Activated naive CD4-positive, alpha-beta T cell treated with anti-CD3 and anti-CD28 coated beads, Interleukin-2, amount 50 U/mL, for 72 hours (primary cell): ENCODE measurements at regions not wholly inside any gene's neighbourhood (a gene's known extent, or its start where the extent isn't known, plus 50 kb on each side); places are given as distances from the start of the nearest gene placed in this dataset.

Experiments
- ATAC-seq, 2 donors: fragments of 150-1000 bp; cut with Tn5 transposase; 2 replicates each; pipeline ENCODE4 v1.10.0; 2021; ENCODE audit warnings: mild to moderate bottlenecking in 2 of 2, moderate library complexity in 2 of 2
- DNase-seq, 2 donors: peaks; one replicate each; pipeline ENCODE4 v3.0.0; 2021 to 2022; ENCODE audit warnings: low spot score in 2 of 2
- H3K27ac Mint-ChIP-seq, 2 donors: one replicate each; pipeline ENCODE4 v1.8.0; 2022; ENCODE audit warnings: mild to moderate bottlenecking in 2 of 2, mixed read lengths in 2 of 2
- H3K36me3 Mint-ChIP-seq, 2 donors: one replicate each; pipeline ENCODE4 v1.8.0; 2022; ENCODE audit warnings: mixed read lengths in 2 of 2
- H3K9me3 Mint-ChIP-seq, 2 donors: one replicate each; pipeline ENCODE4 v1.8.0; 2022; ENCODE audit warnings: mixed read lengths in 2 of 2

- Mint-ChIP-seq H3K36me3 (no peaks in the 10 kb centered on the region), H3K27ac (no peak overlapping the region), H3K9me3 (peaks cover 17 to 18% of the 10 kb centered on the region in 2 donors)
- ATAC-seq (no peak), DNase-seq (no peak)
These were observed 947.5 kb downstream of the BRINP3 start for GRCh38 chr1:189530162-189530561.

GRCh38 chr1:189538271-189538670 lies 939.4 kb downstream of the BRINP3 start:
- H3K27ac Mint-ChIP-seq, result no peak overlapping the region
- ATAC-seq (no peak), DNase-seq (no peak)
- peaks cover 12 to 14% of the 10 kb centered on the region in 2 donors for H3K9me3 Mint-ChIP-seq
- H3K36me3 Mint-ChIP-seq, result no peaks in the 10 kb centered on the region

GRCh38 chr1:189550498-189550897 lies 927.2 kb downstream of the BRINP3 start:
- DNase-seq, result no peak
- H3K27ac Mint-ChIP-seq, result no peak overlapping the region

GRCh38 chr1:189563784-189564183 lies 913.9 kb downstream of the BRINP3 start:
- ATAC-seq (no peak), DNase-seq (no peak)
- H3K27ac Mint-ChIP-seq, result no peak overlapping the region
- peaks cover 14 to 22% of the 10 kb centered on the region in 2 donors for H3K9me3 Mint-ChIP-seq
- H3K36me3 Mint-ChIP-seq, result no peaks in the 10 kb centered on the region

More at GRCh38 chr1:189550498-189550897, 927.2 kb downstream of the BRINP3 start:
- ATAC-seq, result no peak
- H3K9me3 Mint-ChIP-seq, result peaks cover 3 to 5% of the 10 kb centered on the region in 2 donors
- no peaks in the 10 kb centered on the region for H3K36me3 Mint-ChIP-seq

GRCh38 chr1:189567890-189568289 lies 909.8 kb downstream of the BRINP3 start:
- Mint-ChIP-seq H3K9me3 (peaks cover 14 to 19% of the 10 kb centered on the region in 2 donors), H3K36me3 (no peaks in the 10 kb centered on the region), H3K27ac (no peak overlapping the region)
- ATAC-seq (no peak), DNase-seq (no peak)

- Mint-ChIP-seq H3K36me3 (no peaks in the 10 kb centered on the region), H3K9me3 (peaks cover 12 to 13% of the 10 kb centered on the region in 2 donors), H3K27ac (no peak overlapping the region)
- no peak for DNase-seq
- no peak for ATAC-seq
These were observed 881.5 kb downstream of the BRINP3 start for GRCh38 chr1:189596197-189596596.

GRCh38 chr1:189597083-189597482 lies 880.6 kb downstream of the BRINP3 start:
- Mint-ChIP-seq H3K27ac (no peak overlapping the region), H3K9me3 (peaks cover 12 to 13% of the 10 kb centered on the region in 2 donors), H3K36me3 (no peaks in the 10 kb centered on the region)
- ATAC-seq, result no peak
- DNase-seq, result no peak

GRCh38 chr1:189605226-189605625 lies 872.4 kb downstream of the BRINP3 start:
- no peak for DNase-seq
- H3K36me3 Mint-ChIP-seq, result no peaks in the 10 kb centered on the region
- H3K27ac Mint-ChIP-seq, result no peak overlapping the region
- ATAC-seq, result no peak
- peaks cover 3 to 16% of the 10 kb centered on the region in 2 donors for H3K9me3 Mint-ChIP-seq

GRCh38 chr1:189606047-189606446 lies 871.6 kb downstream of the BRINP3 start:
- DNase-seq, result no peak
- Mint-ChIP-seq H3K27ac (no peak overlapping the region), H3K36me3 (no peaks in the 10 kb centered on the region), H3K9me3 (peaks cover 3 to 16% of the 10 kb centered on the region in 2 donors)
- ATAC-seq, result no peak

- H3K36me3 Mint-ChIP-seq, result no peaks in the 10 kb centered on the region
- H3K27ac Mint-ChIP-seq, result no peak overlapping the region
- no peak for DNase-seq
- H3K9me3 Mint-ChIP-seq, result peaks cover 3 to 16% of the 10 kb centered on the region in 2 donors
- no peak for ATAC-seq
These were observed 870.7 kb downstream of the BRINP3 start for GRCh38 chr1:189606795-189607476.

GRCh38 chr1:189607477-189608096 lies 870.1 kb downstream of the BRINP3 start:
- Mint-ChIP-seq H3K27ac (no peak overlapping the region), H3K36me3 (no peaks in the 10 kb centered on the region), H3K9me3 (peaks cover 3 to 16% of the 10 kb centered on the region in 2 donors)
- ATAC-seq (no peak), DNase-seq (no peak)

GRCh38 chr1:189609167-189609566 lies 868.5 kb downstream of the BRINP3 start:
- Mint-ChIP-seq H3K27ac (no peak overlapping the region), H3K36me3 (no peaks in the 10 kb centered on the region), H3K9me3 (peaks cover 3 to 10% of the 10 kb centered on the region in 2 donors)
- no peak for DNase-seq
- ATAC-seq, result no peak

GRCh38 chr1:189616893-189617292 lies 860.8 kb downstream of the BRINP3 start:
- H3K36me3 Mint-ChIP-seq, result no peaks in the 10 kb centered on the region
- ATAC-seq, result no peak

GRCh38 chr1:189619682-189620332 lies 857.9 kb downstream of the BRINP3 start:
- H3K36me3 Mint-ChIP-seq, result no peaks in the 10 kb centered on the region
- H3K9me3 Mint-ChIP-seq, result peaks cover 0 to 19% of the 10 kb centered on the region in 2 donors
- no peak overlapping the region for H3K27ac Mint-ChIP-seq
- ATAC-seq (no peak), DNase-seq (no peak)

More at GRCh38 chr1:189616893-189617292, 860.8 kb downstream of the BRINP3 start:
- no peak overlapping the region for H3K27ac Mint-ChIP-seq
- H3K9me3 Mint-ChIP-seq, result peaks cover 0 to 12% of the 10 kb centered on the region in 2 donors
- no peak for DNase-seq

- H3K27ac Mint-ChIP-seq, result no peak overlapping the region
- peaks cover 0 to 22% of the 10 kb centered on the region in 2 donors for H3K9me3 Mint-ChIP-seq
- ATAC-seq, result no peak
- H3K36me3 Mint-ChIP-seq, result no peaks in the 10 kb centered on the region
- DNase-seq, result no peak
These were observed 857.2 kb downstream of the BRINP3 start for GRCh38 chr1:189620471-189620870.

- H3K36me3 Mint-ChIP-seq, result no peaks in the 10 kb centered on the region
- H3K27ac Mint-ChIP-seq, result no peak overlapping the region
- DNase-seq (no peak), ATAC-seq (no peak)
- H3K9me3 Mint-ChIP-seq, result peaks cover 3 to 21% of the 10 kb centered on the region in 2 donors
These were observed 854.3 kb downstream of the BRINP3 start for GRCh38 chr1:189623336-189623735.

GRCh38 chr1:189627427-189627826 lies 850.2 kb downstream of the BRINP3 start:
- Mint-ChIP-seq H3K36me3 (no peaks in the 10 kb centered on the region), H3K27ac (no peak overlapping the region)

More at GRCh38 chr1:189627427-189627826, 850.2 kb downstream of the BRINP3 start:
- peaks cover 8 to 11% of the 10 kb centered on the region in 2 donors for H3K9me3 Mint-ChIP-seq
- DNase-seq (no peak), ATAC-seq (no peak)
